H1 (cell line): ENCODE measurements at regions not wholly inside any gene's neighbourhood (a gene's known extent, or its start where the extent isn't known, plus 50 kb on each side); places are given as distances from the start of the nearest gene placed in this dataset.

ENCODE experiments used
- CHD7 ChIP-seq: fragments of 300-600 bp; sonication (generic); IDR thresholded peaks from 2 replicates; pipeline ENCODE4 v1.7.1; 2012; ENCODE audit warnings: low read length, moderate library complexity, mild to moderate bottlenecking, inconsistent platforms; ENCODE audit not compliant: insufficient replicate concordance
- CTBP2 ChIP-seq: IDR thresholded peaks from 2 replicates; pipeline ENCODE4 v1.7.0; 2011; ENCODE audit warnings: borderline replicate concordance, mild to moderate bottlenecking, moderate library complexity, mixed read lengths, low read length; ENCODE audit not compliant: insufficient read depth, insufficient read length
- POLR2AphosphoS5 ChIP-seq: IDR thresholded peaks from 2 replicates; pipeline ENCODE4 v1.6.1; 2011; ENCODE audit warnings: low read depth, low read length
- RNF2 ChIP-seq: fragments of 200-900, 300-1000 bp; sonication (generic); IDR thresholded peaks from 2 replicates; pipeline ENCODE4 v1.7.1; 2016; ENCODE audit warnings: borderline replicate concordance, low read depth, mild to moderate bottlenecking, antibody characterized with exemption, low read length; ENCODE audit not compliant: poor library complexity, severe bottlenecking; ENCODE audit errors: missing control alignments
- SIX5 ChIP-seq: IDR thresholded peaks from 2 replicates; pipeline ENCODE4 v1.6.1; 2011; ENCODE audit warnings: mild to moderate bottlenecking, low read depth, low read length
- SUZ12 ChIP-seq: fragments of 200-600 bp; sonication (generic); IDR thresholded peaks from 2 replicates; pipeline ENCODE4 v1.6.1; 2012; ENCODE audit warnings: mild to moderate bottlenecking, inconsistent platforms, low read length, moderate library complexity, mixed read lengths
- TAF1 ChIP-seq: IDR thresholded peaks from 2 replicates; pipeline ENCODE4 v1.6.1; 2011; ENCODE audit warnings: mild to moderate bottlenecking, low read depth, low read length
- TEAD4 ChIP-seq: IDR thresholded peaks from 2 replicates; pipeline ENCODE4 v1.6.1; 2012; ENCODE audit warnings: low read depth, low read length, inconsistent platforms, mixed read lengths
- ZNF274 ChIP-seq: IDR thresholded peaks from 2 replicates; pipeline ENCODE4 v1.7.0; 2012; ENCODE audit warnings: low read length, borderline replicate concordance; ENCODE audit errors: extremely low read depth
- TF ChIP-seq, protein P1 (sequence below): IDR thresholded peaks from 2 replicates; pipeline ENCODE4 v1.6.1; 2011; ENCODE audit warnings: low read depth, mild to moderate bottlenecking, low read length; ENCODE audit not compliant: insufficient read depth
- TF ChIP-seq, protein P2 (sequence below): IDR thresholded peaks from 2 replicates; pipeline ENCODE4 v1.6.1; 2012; ENCODE audit warnings: inconsistent platforms

DNA sequence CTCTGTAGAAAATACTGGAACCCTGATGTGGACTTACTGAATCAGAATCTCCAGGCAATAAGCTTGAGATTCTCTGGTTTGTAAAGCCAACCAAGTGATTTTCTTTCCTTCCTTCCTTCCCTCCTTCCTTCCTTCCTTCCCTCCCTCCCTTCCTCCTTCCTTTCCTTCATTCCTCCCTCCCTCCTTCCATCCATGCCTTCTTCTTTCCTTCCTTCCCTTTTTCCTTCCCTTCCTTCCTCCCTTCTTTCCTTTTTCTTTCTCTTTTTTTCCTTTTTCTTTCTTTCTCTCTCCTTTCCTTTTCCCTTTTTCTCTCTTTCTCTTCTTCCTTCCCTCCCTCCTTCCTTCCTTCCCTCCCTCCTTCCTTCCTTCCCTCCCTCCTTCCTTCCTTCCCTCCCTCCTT is 450.8 kb downstream of the GRXCR1 start (continued):
- TF ChIP-seq CHD7, result no peak
- TF ChIP-seq POLR2AphosphoS5, result no peak
- TF ChIP-seq, protein P1, sequence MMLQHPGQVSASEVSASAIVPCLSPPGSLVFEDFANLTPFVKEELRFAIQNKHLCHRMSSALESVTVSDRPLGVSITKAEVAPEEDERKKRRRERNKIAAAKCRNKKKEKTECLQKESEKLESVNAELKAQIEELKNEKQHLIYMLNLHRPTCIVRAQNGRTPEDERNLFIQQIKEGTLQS, result no peak
- no peak for TF ChIP-seq SUZ12
- TF ChIP-seq ZNF274, result no peak
- TF ChIP-seq TEAD4, result no peak
- TF ChIP-seq SIX5, result no peak
- TF ChIP-seq CTBP2, result no peak
- TF ChIP-seq TAF1, result no peak
- TF ChIP-seq, protein P2, sequence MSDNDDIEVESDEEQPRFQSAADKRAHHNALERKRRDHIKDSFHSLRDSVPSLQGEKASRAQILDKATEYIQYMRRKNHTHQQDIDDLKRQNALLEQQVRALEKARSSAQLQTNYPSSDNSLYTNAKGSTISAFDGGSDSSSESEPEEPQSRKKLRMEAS, result no peak
- no peak for TF ChIP-seq RNF2
